Esophagus muscularis mucosa (tissue), 2 donors: ENCODE measurements at regions not wholly inside any gene's neighbourhood (a gene's known extent, or its start where the extent isn't known, plus 50 kb on each side); places are given as distances from the start of the nearest gene placed in this dataset.

Source experiments
- EP300 ChIP-seq: sonication (generic); formaldehyde crosslinking; IDR thresholded peaks from one replicate; pipeline ENCODE4 v1.6.1; 2017; ENCODE audit warnings: antibody characterized with exemption
- POLR2A ChIP-seq: fragments of 450-650 bp; IDR thresholded peaks from one replicate; pipeline ENCODE4 v1.6.1; 2017; ENCODE audit warnings: antibody characterized with exemption, moderate library complexity, mild to moderate bottlenecking, low read depth

GRCh38 chr12:9347328-9348127 lies 139.3 kb upstream of the PZP start:
- TF ChIP-seq EP300: no peak
- TF ChIP-seq POLR2A: no peak
